GM13976 (cell line): ENCODE measurements at regions not wholly inside any gene's neighbourhood (a gene's known extent, or its start where the extent isn't known, plus 50 kb on each side); places are given as distances from the start of the nearest gene placed in this dataset.

ENCODE experiments used
- DNase-seq: peaks from one replicate; pipeline ENCODE4 v3.0.0; 2012; ENCODE audit warnings: low spot score
- in situ Hi-C: fragments of 300-500 bp; cut with MboI; formaldehyde crosslinking; loops from one replicate; pipeline ENCODE4 v1.12.0; 2022; ENCODE audit warnings: low sequenced_read_pairs, mixed read lengths, inconsistent platforms; ENCODE audit not compliant: unreplicated experiment
- TF ChIP-seq, protein P1 (sequence below): IDR thresholded peaks from 2 replicates; pipeline ENCODE4 v1.5.1; 2012; ENCODE audit warnings: borderline replicate concordance, mild to moderate bottlenecking; ENCODE audit not compliant: insufficient read depth; ENCODE audit errors: extremely low read depth, missing control alignments, control extremely low read depth

DNA sequence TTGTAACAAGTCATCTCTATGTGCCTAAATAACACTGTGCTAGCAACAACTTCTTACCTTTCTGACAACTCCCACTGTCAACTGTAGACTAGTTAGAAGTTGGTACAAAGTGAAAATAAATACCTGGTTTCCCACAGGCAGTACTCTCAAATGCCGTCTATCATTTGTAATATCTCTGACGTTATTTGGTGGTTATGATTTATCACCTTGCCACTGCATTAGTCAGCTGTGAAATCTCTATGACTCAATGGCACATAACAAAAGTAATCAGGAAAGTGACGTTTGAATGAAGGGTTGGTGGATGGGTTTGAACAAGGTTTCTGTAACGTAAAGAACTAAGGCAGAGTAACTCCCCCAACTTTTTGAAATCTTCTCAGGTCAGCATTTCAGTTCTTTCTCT, 592.3 kb downstream of the MAT2B start:
- no peak for DNase-seq
- TF ChIP-seq, protein P1, sequence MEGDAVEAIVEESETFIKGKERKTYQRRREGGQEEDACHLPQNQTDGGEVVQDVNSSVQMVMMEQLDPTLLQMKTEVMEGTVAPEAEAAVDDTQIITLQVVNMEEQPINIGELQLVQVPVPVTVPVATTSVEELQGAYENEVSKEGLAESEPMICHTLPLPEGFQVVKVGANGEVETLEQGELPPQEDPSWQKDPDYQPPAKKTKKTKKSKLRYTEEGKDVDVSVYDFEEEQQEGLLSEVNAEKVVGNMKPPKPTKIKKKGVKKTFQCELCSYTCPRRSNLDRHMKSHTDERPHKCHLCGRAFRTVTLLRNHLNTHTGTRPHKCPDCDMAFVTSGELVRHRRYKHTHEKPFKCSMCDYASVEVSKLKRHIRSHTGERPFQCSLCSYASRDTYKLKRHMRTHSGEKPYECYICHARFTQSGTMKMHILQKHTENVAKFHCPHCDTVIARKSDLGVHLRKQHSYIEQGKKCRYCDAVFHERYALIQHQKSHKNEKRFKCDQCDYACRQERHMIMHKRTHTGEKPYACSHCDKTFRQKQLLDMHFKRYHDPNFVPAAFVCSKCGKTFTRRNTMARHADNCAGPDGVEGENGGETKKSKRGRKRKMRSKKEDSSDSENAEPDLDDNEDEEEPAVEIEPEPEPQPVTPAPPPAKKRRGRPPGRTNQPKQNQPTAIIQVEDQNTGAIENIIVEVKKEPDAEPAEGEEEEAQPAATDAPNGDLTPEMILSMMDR: no peak
- in situ Hi-C loops: no loop called here

DNA sequence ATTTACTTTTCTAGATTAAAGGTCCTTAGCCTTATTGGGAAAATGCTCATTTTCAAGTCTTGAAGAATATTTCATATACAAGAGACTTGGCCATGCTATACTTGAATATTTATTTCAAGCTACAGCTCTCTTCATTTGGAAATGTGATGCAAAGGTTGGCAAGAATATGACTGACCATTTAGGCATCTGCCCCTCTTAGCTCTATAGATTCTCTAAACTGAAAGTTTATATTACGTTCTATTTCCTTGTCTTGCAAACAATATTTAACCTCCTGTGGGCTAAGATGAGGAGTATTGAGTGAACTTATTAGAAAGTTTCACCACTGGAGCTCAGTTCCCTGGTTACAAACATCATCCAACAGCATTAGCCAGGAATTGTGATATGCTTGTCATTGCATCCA, 593.1 kb downstream of the MAT2B start:
- DNase-seq: no peak
- in situ Hi-C loops: no loop called here
- TF ChIP-seq, protein P1: no peak

DNA sequence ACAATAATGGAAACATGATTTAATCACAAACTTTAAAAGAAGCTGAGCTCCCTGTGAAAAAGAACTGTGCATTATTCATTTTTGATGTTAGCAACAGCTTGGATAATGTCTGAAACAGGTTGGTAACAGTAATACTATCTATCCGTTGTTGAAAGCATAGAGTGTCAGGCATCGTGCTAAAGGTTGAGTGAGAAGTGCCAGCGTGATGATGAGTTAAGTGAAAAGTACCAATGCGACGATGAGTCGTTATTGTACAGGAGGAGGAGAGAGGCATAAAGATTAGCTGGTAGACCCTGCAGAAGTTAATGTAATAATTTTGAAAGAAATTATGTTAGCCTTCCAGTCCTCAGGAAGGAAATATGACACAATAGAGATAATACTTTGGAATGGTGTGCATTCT, 593.6 kb downstream of the MAT2B start:
- TF ChIP-seq, protein P1: no peak
- no peak for DNase-seq
- in situ Hi-C loops: no loop called here

GRCh38 chr5:164115420-164115819, 610.0 kb downstream of the MAT2B start:
- TF ChIP-seq, protein P1: no peak
- in situ Hi-C loops: no loop called here
- DNase-seq: no peak

DNA sequence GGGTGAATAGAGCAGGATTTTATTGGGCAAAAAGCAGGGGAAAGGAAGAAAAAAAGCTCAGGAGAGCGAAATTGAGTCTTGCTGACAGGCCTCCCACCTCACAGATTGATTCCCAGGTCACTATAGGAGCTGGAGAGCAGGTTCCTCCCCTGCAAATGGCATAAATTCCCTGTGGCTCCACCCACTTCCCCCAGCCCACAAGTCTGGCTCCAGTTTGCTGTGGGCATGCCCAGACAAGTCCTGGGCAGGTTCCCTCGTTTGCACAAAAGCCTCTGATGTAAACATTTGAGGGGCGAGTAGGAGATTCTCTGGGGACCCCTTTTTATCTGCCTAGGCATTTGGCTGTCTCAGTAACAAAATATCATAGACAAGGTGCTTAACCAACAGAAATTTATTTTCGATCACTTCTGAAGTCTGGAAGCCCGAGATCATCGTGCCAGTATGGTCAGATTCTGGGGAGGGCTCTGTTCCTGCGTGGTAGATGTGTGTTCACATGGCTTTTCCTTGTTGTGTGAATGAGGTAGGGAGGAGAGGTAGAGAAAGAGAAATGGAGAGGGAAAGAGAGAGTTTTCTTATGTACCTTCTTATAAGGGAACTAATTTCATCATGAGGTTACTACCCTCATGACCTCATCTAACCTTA, 614.5 kb downstream of the MAT2B start:
- DNase-seq: no peak
- in situ Hi-C loops: no loop called here
- TF ChIP-seq, protein P1: no peak

DNA sequence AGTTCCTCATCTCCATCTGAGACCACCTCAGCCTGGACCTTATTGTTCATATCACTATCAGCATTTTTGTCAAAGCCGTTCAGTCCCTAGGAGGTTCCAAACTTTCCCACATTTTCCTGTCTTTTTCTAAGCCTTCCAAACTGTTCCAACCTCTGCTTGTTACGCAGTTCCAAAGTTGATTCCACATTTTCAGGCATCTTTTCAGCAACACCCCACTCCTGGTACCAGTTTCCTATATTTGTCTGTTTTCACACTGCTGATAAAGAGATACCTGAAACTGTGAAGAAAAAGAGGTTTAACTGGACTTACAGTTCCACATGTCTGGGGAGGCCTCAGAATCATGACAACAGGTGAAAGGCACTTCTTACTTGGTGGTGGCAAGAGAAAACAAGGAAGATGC, 622.1 kb downstream of the MAT2B start:
- TF ChIP-seq, protein P1: no peak
- no peak for DNase-seq
- in situ Hi-C loops: no loop called here
